ENCODE measurements at regions not wholly inside any gene's neighbourhood (a gene's known extent, or its start where the extent isn't known, plus 50 kb on each side); places are given as distances from the start of the nearest gene placed in this dataset.

DNA sequence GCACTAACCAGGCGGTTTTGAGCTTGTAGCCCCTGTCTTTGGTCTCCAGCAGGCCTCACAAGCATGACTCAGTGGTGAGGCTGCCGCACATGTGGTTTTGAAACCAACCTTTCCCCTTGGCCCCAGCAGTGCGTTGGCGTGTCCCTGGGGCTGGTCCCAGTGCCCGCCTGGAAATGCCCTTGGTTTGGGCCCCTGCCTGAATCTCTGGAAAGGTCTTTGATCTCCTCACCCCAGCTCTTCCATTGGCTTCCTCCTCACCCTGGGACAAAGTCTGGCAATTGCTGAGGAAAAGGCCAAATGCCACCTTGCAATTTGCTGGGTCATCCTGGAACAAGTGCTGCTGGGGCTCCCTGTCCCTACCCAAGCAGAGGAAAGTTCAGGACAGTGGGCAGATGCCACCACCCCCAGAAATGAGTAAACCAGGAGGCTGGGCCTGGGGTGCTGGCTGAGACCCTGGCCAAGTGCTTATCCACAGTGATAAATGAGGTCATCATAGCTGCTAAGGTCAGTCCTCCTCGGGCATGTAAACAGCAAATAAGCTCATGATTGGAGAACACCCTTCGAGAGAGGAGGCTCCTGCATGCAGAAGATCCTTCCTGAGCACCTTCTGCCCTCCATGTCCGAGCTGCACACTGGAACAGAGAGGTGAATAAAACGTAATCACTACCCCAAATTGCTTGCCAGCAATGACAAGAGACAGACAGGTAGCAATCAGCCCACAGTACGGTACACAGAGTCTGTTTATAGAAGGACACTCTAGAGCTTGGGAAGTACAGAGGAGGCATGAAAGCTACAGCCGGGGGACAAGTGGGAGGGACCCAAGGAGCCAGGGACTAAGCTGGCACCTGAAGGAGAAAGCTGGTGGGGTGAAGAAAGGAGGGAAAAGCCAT is 98.9 kb upstream of the CPEB4 start (continued):
- TF ChIP-seq ZNF614 (CRISPR knock-in tag; IDR thresholded peaks at IDR 0.05; ENCODE audit: borderline replicate concordance) (peak; percentile 47; the same call in 1 of the 2 replicates), HDAC2 (CRISPR knock-in tag; IDR thresholded peaks at IDR 0.05) (peak; percentile 70), SOX6 (IDR thresholded peaks at IDR 0.05) (no peak), SOX6 (CRISPR knock-in tag; IDR thresholded peaks at IDR 0.05) (peak; percentile 63), ZMAT3 (CRISPR knock-in tag; conservative IDR thresholded peaks at IDR 0.05) (peak; percentile 83; the same call in 1 of the 2 replicates), DMAP1 (CRISPR knock-in tag; IDR thresholded peaks at IDR 0.05) (peak; percentile 44; the same call in 1 of the 2 replicates), ELF1 (CRISPR knock-in tag; IDR thresholded peaks at IDR 0.05) (0 out of 2 replicates have a peak, but pooled peaks have one; percentile 29), SMAD3 (CRISPR knock-in tag; IDR thresholded peaks at IDR 0.05) (no peak), ZNF33B (CRISPR knock-in tag; IDR thresholded peaks at IDR 0.05) (no peak), ISL2 (CRISPR knock-in tag; IDR thresholded peaks at IDR 0.05) (peak; percentile 49; the same call in 1 of the 2 replicates), ZKSCAN8 (CRISPR knock-in tag; IDR thresholded peaks at IDR 0.05; ENCODE audit: borderline replicate concordance) (0 out of 2 replicates have a peak, but pooled peaks have one; percentile 23)
- TF ChIP-seq, protein P1, sequence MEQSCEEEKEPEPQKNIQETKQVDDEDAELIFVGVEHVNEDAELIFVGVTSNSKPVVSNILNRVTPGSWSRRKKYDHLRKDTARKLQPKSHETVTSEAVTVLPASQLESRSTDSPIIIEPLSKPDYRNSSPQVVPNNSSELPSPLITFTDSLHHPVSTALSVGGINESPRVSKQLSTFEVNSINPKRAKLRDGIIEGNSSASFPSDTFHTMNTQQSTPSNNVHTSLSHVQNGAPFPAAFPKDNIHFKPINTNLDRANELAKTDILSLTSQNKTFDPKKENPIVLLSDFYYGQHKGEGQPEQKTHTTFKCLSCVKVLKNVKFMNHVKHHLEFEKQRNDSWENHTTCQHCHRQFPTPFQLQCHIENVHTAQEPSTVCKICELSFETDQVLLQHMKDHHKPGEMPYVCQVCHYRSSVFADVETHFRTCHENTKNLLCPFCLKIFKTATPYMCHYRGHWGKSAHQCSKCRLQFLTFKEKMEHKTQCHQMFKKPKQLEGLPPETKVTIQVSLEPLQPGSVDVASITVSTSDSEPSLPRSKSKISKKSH (CRISPR knock-in tag; IDR thresholded peaks at IDR 0.05; ENCODE audit: borderline replicate concordance): no peak; the same call in 1 of the 2 replicates
- TF ChIP-seq, protein P2, sequence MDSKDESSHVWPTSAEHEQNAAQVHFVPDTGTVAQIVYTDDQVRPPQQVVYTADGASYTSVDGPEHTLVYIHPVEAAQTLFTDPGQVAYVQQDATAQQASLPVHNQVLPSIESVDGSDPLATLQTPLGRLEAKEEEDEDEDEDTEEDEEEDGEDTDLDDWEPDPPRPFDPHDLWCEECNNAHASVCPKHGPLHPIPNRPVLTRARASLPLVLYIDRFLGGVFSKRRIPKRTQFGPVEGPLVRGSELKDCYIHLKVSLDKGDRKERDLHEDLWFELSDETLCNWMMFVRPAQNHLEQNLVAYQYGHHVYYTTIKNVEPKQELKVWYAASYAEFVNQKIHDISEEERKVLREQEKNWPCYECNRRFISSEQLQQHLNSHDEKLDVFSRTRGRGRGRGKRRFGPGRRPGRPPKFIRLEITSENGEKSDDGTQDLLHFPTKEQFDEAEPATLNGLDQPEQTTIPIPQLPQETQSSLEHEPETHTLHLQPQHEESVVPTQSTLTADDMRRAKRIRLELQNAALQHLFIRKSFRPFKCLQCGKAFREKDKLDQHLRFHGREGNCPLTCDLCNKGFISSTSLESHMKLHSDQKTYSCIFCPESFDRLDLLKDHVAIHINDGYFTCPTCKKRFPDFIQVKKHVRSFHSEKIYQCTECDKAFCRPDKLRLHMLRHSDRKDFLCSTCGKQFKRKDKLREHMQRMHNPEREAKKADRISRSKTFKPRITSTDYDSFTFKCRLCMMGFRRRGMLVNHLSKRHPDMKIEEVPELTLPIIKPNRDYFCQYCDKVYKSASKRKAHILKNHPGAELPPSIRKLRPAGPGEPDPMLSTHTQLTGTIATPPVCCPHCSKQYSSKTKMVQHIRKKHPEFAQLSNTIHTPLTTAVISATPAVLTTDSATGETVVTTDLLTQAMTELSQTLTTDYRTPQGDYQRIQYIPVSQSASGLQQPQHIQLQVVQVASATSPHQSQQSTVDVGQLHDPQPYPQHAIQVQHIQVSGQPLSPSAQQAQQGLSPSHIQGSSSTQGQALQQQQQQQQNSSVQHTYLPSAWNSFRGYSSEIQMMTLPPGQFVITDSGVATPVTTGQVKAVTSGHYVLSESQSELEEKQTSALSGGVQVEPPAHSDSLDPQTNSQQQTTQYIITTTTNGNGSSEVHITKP (CRISPR knock-in tag; IDR thresholded peaks at IDR 0.05; ENCODE audit: low read depth): peak; percentile 78
- TF ChIP-seq, protein P3, sequence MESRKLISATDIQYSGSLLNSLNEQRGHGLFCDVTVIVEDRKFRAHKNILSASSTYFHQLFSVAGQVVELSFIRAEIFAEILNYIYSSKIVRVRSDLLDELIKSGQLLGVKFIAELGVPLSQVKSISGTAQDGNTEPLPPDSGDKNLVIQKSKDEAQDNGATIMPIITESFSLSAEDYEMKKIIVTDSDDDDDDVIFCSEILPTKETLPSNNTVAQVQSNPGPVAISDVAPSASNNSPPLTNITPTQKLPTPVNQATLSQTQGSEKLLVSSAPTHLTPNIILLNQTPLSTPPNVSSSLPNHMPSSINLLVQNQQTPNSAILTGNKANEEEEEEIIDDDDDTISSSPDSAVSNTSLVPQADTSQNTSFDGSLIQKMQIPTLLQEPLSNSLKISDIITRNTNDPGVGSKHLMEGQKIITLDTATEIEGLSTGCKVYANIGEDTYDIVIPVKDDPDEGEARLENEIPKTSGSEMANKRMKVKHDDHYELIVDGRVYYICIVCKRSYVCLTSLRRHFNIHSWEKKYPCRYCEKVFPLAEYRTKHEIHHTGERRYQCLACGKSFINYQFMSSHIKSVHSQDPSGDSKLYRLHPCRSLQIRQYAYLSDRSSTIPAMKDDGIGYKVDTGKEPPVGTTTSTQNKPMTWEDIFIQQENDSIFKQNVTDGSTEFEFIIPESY (CRISPR knock-in tag; IDR thresholded peaks at IDR 0.05): peak; percentile 69; the same call in 1 of the 2 replicates
- TF ChIP-seq, protein P4, sequence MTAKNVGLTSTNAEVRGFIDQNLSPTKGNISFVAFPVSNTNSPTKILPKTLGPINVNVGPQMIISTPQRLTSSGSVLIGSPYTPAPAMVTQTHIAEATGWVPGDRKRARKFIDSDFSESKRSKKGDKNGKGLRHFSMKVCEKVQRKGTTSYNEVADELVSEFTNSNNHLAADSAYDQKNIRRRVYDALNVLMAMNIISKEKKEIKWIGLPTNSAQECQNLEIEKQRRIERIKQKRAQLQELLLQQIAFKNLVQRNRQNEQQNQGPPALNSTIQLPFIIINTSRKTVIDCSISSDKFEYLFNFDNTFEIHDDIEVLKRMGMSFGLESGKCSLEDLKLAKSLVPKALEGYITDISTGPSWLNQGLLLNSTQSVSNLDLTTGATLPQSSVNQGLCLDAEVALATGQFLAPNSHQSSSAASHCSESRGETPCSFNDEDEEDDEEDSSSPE (CRISPR knock-in tag; IDR thresholded peaks at IDR 0.05): no peak
- TF ChIP-seq, protein P5, sequence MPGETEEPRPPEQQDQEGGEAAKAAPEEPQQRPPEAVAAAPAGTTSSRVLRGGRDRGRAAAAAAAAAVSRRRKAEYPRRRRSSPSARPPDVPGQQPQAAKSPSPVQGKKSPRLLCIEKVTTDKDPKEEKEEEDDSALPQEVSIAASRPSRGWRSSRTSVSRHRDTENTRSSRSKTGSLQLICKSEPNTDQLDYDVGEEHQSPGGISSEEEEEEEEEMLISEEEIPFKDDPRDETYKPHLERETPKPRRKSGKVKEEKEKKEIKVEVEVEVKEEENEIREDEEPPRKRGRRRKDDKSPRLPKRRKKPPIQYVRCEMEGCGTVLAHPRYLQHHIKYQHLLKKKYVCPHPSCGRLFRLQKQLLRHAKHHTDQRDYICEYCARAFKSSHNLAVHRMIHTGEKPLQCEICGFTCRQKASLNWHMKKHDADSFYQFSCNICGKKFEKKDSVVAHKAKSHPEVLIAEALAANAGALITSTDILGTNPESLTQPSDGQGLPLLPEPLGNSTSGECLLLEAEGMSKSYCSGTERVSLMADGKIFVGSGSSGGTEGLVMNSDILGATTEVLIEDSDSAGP (CRISPR knock-in tag; IDR thresholded peaks at IDR 0.05; ENCODE audit: borderline replicate concordance): peak; percentile 45; the same call in 1 of the 2 replicates

Measured in HepG2 (cell line).